BE2C (cell line): ENCODE measurements at regions not wholly inside any gene's neighbourhood (a gene's known extent, or its start where the extent isn't known, plus 50 kb on each side); places are given as distances from the start of the nearest gene placed in this dataset.
"Not testable (repeated sequence)": the region's sequence is repeated elsewhere in the genome, so short reads cannot be mapped to it uniquely, and the experiment has no call there.

ENCODE experiments used
- DNase-seq: peaks from one replicate; pipeline ENCODE4 v3.0.0-alpha.2; 2020
- H3K27me3 ChIP-seq: fragments of 250-450 bp; sonication (Bioruptor Pico); 2 replicates; pipeline ENCODE4 v1.5.1; 2020; ENCODE audit warnings: mild to moderate bottlenecking
- H3K36me3 ChIP-seq: fragments of 250-450 bp; sonication (Bioruptor Pico); 2 replicates; pipeline ENCODE4 v1.5.1; 2020; ENCODE audit warnings: mild to moderate bottlenecking
- H3K4me1 ChIP-seq: fragments of 250-450 bp; sonication (Bioruptor Pico); 2 replicates; pipeline ENCODE4 v1.5.1; 2020
- H3K4me3 ChIP-seq: 2 replicates; pipeline ENCODE4 v1.5.1; 2011; ENCODE audit warnings: low read depth, low read length
- H3K9me3 ChIP-seq: fragments of 250-450 bp; sonication (Bioruptor Pico); 2 replicates; pipeline ENCODE4 v1.5.1; 2020
- TF ChIP-seq, protein P1 (sequence below): IDR thresholded peaks from 2 replicates; pipeline ENCODE4 v1.5.1; 2012; ENCODE audit warnings: mild to moderate bottlenecking, low read depth, low read length

DNA sequence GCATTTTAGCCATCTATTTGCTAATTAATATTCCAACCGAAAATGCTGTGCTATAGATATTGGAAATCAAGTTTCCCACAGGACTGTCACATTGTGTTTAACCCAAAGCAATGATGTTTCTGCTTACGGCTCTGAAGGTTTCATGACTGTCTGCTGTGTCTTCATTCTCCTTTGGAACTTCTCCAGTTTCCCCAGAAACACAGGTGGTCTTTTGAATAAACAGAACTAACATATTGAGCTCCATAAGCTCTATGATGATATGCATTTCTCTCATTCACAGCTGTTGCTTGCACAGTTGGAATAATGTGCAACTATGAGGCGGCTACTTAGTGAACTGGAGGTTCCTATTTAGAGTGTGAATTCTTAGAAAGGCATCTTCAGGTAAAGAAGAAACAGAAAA lies 266.0 kb upstream of the ID4 start:
- no peaks in the 10 kb centered on the region for H3K4me1 ChIP-seq
- TF ChIP-seq, protein P1, sequence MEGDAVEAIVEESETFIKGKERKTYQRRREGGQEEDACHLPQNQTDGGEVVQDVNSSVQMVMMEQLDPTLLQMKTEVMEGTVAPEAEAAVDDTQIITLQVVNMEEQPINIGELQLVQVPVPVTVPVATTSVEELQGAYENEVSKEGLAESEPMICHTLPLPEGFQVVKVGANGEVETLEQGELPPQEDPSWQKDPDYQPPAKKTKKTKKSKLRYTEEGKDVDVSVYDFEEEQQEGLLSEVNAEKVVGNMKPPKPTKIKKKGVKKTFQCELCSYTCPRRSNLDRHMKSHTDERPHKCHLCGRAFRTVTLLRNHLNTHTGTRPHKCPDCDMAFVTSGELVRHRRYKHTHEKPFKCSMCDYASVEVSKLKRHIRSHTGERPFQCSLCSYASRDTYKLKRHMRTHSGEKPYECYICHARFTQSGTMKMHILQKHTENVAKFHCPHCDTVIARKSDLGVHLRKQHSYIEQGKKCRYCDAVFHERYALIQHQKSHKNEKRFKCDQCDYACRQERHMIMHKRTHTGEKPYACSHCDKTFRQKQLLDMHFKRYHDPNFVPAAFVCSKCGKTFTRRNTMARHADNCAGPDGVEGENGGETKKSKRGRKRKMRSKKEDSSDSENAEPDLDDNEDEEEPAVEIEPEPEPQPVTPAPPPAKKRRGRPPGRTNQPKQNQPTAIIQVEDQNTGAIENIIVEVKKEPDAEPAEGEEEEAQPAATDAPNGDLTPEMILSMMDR: no peak
- no peaks in the 10 kb centered on the region for H3K36me3 ChIP-seq
- H3K27me3 ChIP-seq: no peaks in the 10 kb centered on the region
- no peak overlapping the region for H3K4me3 ChIP-seq
- no peaks in the 10 kb centered on the region for H3K9me3 ChIP-seq
- DNase-seq: no peak

- TF ChIP-seq, protein P1: no peak
- no peak overlapping the region for H3K4me3 ChIP-seq
Observed at GRCh38 chr6:19578481-19578880, 258.7 kb upstream of the ID4 start.

GRCh38 chr6:19584207-19584606 lies 253.0 kb upstream of the ID4 start:
- H3K36me3 ChIP-seq, DNase-seq, H3K4me3 ChIP-seq, H3K27me3 ChIP-seq, H3K4me1 ChIP-seq, H3K9me3 ChIP-seq: not testable (repeated sequence)

More at GRCh38 chr6:19578481-19578880, 258.7 kb upstream of the ID4 start:
- DNase-seq: no peak
- no peaks in the 10 kb centered on the region for H3K27me3 ChIP-seq
- no peaks in the 10 kb centered on the region for H3K36me3 ChIP-seq
- no peaks in the 10 kb centered on the region for H3K4me1 ChIP-seq
- H3K9me3 ChIP-seq: no peaks in the 10 kb centered on the region

- Histone ChIP-seq H3K4me1 (no peaks in the 10 kb centered on the region), H3K9me3 (no peaks in the 10 kb centered on the region), H3K36me3 (no peaks in the 10 kb centered on the region), H3K4me3 (no peak overlapping the region), H3K27me3 (no peaks in the 10 kb centered on the region)
- DNase-seq: no peak
- TF ChIP-seq, protein P1: no peak
Observed at GRCh38 chr6:19587238-19587942, 249.8 kb upstream of the ID4 start.

DNA sequence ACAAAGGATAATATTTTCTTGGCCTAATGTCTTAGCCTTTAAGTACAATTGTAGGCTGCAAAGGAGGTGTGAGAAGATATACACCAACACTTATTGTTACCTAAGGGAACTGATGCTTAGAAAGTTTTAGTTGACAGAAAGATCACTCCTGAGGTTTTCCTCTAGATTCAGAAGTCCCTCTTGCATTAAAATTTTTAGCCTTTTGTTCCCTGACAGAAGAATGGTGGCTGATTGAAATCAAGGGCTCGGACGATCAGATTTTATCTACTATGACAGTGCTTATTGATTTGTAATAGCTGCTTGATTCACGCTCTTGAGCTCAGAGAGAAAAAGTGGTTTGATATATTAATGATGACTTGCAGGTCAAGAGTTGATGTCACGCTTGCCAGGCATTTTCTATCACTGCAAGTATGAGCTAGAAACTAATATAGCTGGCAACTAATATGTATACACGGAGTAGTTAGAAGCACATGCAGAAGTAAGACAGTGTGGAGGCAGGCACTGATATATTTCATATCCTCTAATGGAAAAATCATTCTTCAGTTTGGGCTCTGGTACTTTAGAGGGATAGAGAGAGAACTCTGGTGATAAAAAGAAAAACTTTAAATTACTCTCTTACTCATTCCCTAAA lies 246.6 kb upstream of the ID4 start:
- TF ChIP-seq, protein P1: no peak
- no peaks in the 10 kb centered on the region for H3K9me3 ChIP-seq
- no peak overlapping the region for H3K4me3 ChIP-seq
- H3K36me3 ChIP-seq: no peaks in the 10 kb centered on the region
- no peaks in the 10 kb centered on the region for H3K4me1 ChIP-seq
- no peak for DNase-seq
- no peaks in the 10 kb centered on the region for H3K27me3 ChIP-seq

DNA sequence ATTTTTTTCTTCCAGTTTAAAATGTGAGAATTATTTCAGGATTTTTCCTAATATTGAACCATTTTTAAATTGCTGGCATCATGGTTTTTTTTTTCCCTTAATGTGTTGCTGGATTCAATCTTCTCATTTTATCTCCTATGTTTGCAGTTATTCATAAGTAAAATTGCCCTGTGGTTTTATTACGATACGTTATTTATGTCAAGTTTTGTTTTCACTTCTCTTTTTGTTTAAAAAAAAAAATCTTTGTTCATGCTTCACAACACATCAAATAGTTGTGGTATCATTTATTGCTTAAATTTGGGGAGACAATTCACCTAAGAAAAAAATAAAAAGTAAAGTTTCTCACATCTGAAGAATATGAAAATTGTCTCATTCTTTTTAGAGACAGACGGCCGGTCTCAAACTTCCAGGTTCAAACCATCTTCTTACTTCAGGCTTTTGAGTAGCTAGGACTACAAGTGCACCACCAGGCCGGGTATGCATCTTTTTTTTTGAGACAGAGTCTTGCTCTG lies 239.3 kb upstream of the ID4 start:
- H3K36me3 ChIP-seq: no peaks in the 10 kb centered on the region
- no peak for DNase-seq
- no peaks in the 10 kb centered on the region for H3K27me3 ChIP-seq
- TF ChIP-seq, protein P1: no peak
- H3K4me3 ChIP-seq: no peak overlapping the region
- H3K9me3 ChIP-seq: no peaks in the 10 kb centered on the region
- no peaks in the 10 kb centered on the region for H3K4me1 ChIP-seq
